Skin epidermis (tissue), 12 donors: ENCODE measurements at regions not wholly inside any gene's neighbourhood (a gene's known extent, or its start where the extent isn't known, plus 50 kb on each side); places are given as distances from the start of the nearest gene placed in this dataset.

Source experiments
- H3K27ac ChIP-seq, 21 experiments: fragments of 200-600 bp; sonication (generic) in 11 of 21; one replicate each; pipeline ENCODE4 v1.5.0; 2020; ENCODE audit warnings: mild to moderate bottlenecking in 3 of 21, inconsistent platforms in 2 of 21, moderate library complexity in 2 of 21
- H3K4me3 ChIP-seq, 7 experiments: fragments of 200-600 bp; sonication (generic) in 2 of 7; one replicate each; pipeline ENCODE4 v1.5.0; 2020; ENCODE audit warnings: inconsistent platforms in 2 of 7, mild to moderate bottlenecking in 2 of 7, moderate library complexity in 1 of 7

GRCh38 chr18:7288544-7288943 is 57.7 kb downstream of the LRRC30 start:
- no peak overlapping the region for H3K4me3 ChIP-seq
- no peak overlapping the region for H3K27ac ChIP-seq

GRCh38 chr18:7290077-7290476 is 59.2 kb downstream of the LRRC30 start:
- Histone ChIP-seq H3K27ac (no peak overlapping the region), H3K4me3 (no peak overlapping the region)

GRCh38 chr18:7291046-7291445 is 60.2 kb downstream of the LRRC30 start:
- H3K4me3 ChIP-seq = no peak overlapping the region
- H3K27ac ChIP-seq = no peak overlapping the region

GRCh38 chr18:7298149-7298548 is 67.3 kb downstream of the LRRC30 start:
- Histone ChIP-seq H3K27ac (no peak overlapping the region), H3K4me3 (no peak overlapping the region)

- Histone ChIP-seq H3K27ac (no peak overlapping the region), H3K4me3 (no peak overlapping the region)
These were observed 70.2 kb downstream of the LRRC30 start for GRCh38 chr18:7301094-7301493.

- no peak overlapping the region for H3K27ac ChIP-seq
- no peak overlapping the region for H3K4me3 ChIP-seq
These were observed 72.6 kb downstream of the LRRC30 start for GRCh38 chr18:7303316-7304060.

GRCh38 chr18:7304061-7304370 is 73.1 kb downstream of the LRRC30 start:
- H3K27ac ChIP-seq = no peak overlapping the region
- no peak overlapping the region for H3K4me3 ChIP-seq

GRCh38 chr18:7305416-7305815 is 74.5 kb downstream of the LRRC30 start:
- Histone ChIP-seq H3K4me3 (no peak overlapping the region), H3K27ac (no peak overlapping the region)

GRCh38 chr18:7307030-7307429 is 76.1 kb downstream of the LRRC30 start:
- no peak overlapping the region for H3K4me3 ChIP-seq
- peak overlapping the region in 1 of 21 experiments; percentile 26 for H3K27ac ChIP-seq

GRCh38 chr18:7307526-7307925 is 76.6 kb downstream of the LRRC30 start:
- Histone ChIP-seq H3K4me3 (no peak overlapping the region), H3K27ac (peak overlapping the region in 1 of 21 experiments; percentile 26)

GRCh38 chr18:7317804-7318231 is 86.9 kb downstream of the LRRC30 start:
- Histone ChIP-seq H3K4me3 (no peak overlapping the region), H3K27ac (no peak overlapping the region)

- H3K4me3 ChIP-seq = no peak overlapping the region
- no peak overlapping the region for H3K27ac ChIP-seq
These were observed 88.3 kb downstream of the LRRC30 start for GRCh38 chr18:7319161-7319560.

GRCh38 chr18:7321831-7322230 is 90.9 kb downstream of the LRRC30 start:
- Histone ChIP-seq H3K27ac (no peak overlapping the region), H3K4me3 (no peak overlapping the region)

GRCh38 chr18:7322817-7323485 is 92.1 kb downstream of the LRRC30 start:
- Histone ChIP-seq H3K4me3 (no peak overlapping the region), H3K27ac (no peak overlapping the region)

GRCh38 chr18:7325126-7325430 is 94.2 kb downstream of the LRRC30 start:
- Histone ChIP-seq H3K4me3 (no peak overlapping the region), H3K27ac (peak overlapping the region in 1 of 21 experiments; percentile 67)

- Histone ChIP-seq H3K27ac (no peak overlapping the region), H3K4me3 (no peak overlapping the region)
These were observed 98.1 kb downstream of the LRRC30 start for GRCh38 chr18:7329016-7329415.

GRCh38 chr18:7332452-7332851 is 101.6 kb downstream of the LRRC30 start:
- no peak overlapping the region for H3K27ac ChIP-seq
- H3K4me3 ChIP-seq = no peak overlapping the region

- Histone ChIP-seq H3K4me3 (no peak overlapping the region), H3K27ac (no peak overlapping the region)
These were observed 102.2 kb downstream of the LRRC30 start for GRCh38 chr18:7333025-7333562.

GRCh38 chr18:7334973-7335568 is 104.2 kb downstream of the LRRC30 start:
- Histone ChIP-seq H3K4me3 (no peak overlapping the region), H3K27ac (no peak overlapping the region)

GRCh38 chr18:7336623-7337022 is 105.7 kb downstream of the LRRC30 start:
- H3K4me3 ChIP-seq = no peak overlapping the region
- no peak overlapping the region for H3K27ac ChIP-seq

GRCh38 chr18:7338846-7339245 is 108.0 kb downstream of the LRRC30 start:
- no peak overlapping the region for H3K27ac ChIP-seq
- H3K4me3 ChIP-seq = no peak overlapping the region
